A549 (cell line): ENCODE measurements at regions not wholly inside any gene's neighbourhood (a gene's known extent, or its start where the extent isn't known, plus 50 kb on each side); places are given as distances from the start of the nearest gene placed in this dataset.

Source experiments
- CBX8 ChIP-seq: fragments of 200-600 bp; sonication (generic); IDR thresholded peaks from 2 replicates; pipeline ENCODE4 v1.6.1; 2016
- CTCF ChIP-seq: fragments of >200 bp; sonication (Bioruptor Twin); formaldehyde crosslinking; IDR thresholded peaks from 3 replicates; pipeline ENCODE4 v1.5.1; 2016
- NR3C1 ChIP-seq: fragments of >200 bp; sonication (Bioruptor Twin); formaldehyde crosslinking; IDR thresholded peaks from 3 replicates; pipeline ENCODE4 v1.6.1; 2017
- POLR2A ChIP-seq: IDR thresholded peaks from 2 replicates; pipeline ENCODE4 v1.6.1; 2012; ENCODE audit warnings: mild to moderate bottlenecking, low read length
- USF2 ChIP-seq: fragments of 450-650 bp; IDR thresholded peaks from 2 replicates; pipeline ENCODE4 v1.6.1; 2014; ENCODE audit warnings: antibody characterized with exemption
- ZC3H11A ChIP-seq: fragments of 450-650 bp; IDR thresholded peaks from 2 replicates; pipeline ENCODE4 v1.6.1; 2014; ENCODE audit warnings: antibody characterized with exemption, mild to moderate bottlenecking

GRCh38 chr4:14247767-14248166, 620.2 kb upstream of the BOD1L1 start:
- TF ChIP-seq CBX8 (no peak), CTCF (no peak), NR3C1 (no peak), POLR2A (no peak), ZC3H11A (no peak), USF2 (no peak)
